Prostate gland (tissue), 2 donors: ENCODE measurements at regions not wholly inside any gene's neighbourhood (a gene's known extent, or its start where the extent isn't known, plus 50 kb on each side); places are given as distances from the start of the nearest gene placed in this dataset.

Source experiments
- DNase-seq: peaks from one replicate; pipeline ENCODE4 v3.0.0-alpha.2; 2019; ENCODE audit warnings: low spot score
- H3K27ac ChIP-seq, 2 donors: fragments of 200-600 bp; sonication (generic); 2 replicates each; pipeline ENCODE4 v1.5.1; 2017 to 2019
- H3K27me3 ChIP-seq: fragments of 200-600 bp; sonication (generic); replicated peaks from 2 replicates; pipeline ENCODE4 v1.5.1; 2019; ENCODE audit not compliant: insufficient read depth
- H3K36me3 ChIP-seq, 2 donors: fragments of 200-600 bp; sonication (generic); 1 replicate in 1 of 2; 2 replicates in 1 of 2; pipeline versions ENCODE4 v1.5.1 to v1.8.1; 2017 to 2019
- H3K4me1 ChIP-seq: fragments of 200-600 bp; sonication (generic); replicated peaks from 2 replicates; pipeline ENCODE4 v1.5.1; 2019
- H3K4me3 ChIP-seq, 2 donors: fragments of 200-600 bp; sonication (generic); 2 replicates each; pipeline ENCODE4 v1.5.1; 2017 to 2019
- H3K9me3 ChIP-seq: fragments of 200-600 bp; sonication (generic); 2 replicates; pipeline ENCODE4 v1.5.1; 2017
- POLR2A ChIP-seq: fragments of 450-650 bp; IDR thresholded peaks from one replicate; pipeline ENCODE4 v1.6.1; 2016; ENCODE audit warnings: antibody characterized with exemption, mild to moderate bottlenecking
- POLR2AphosphoS5 ChIP-seq: sonication (generic); formaldehyde crosslinking; IDR thresholded peaks from one replicate; pipeline ENCODE4 v1.6.1; 2017; ENCODE audit warnings: antibody characterized with exemption
- WGBS: methylation state at CpG from one replicate; pipeline ENCODE4 v1.1.5; 2018; 5-methylcytosine and 5-hydroxymethylcytosine counted together
- intact Hi-C: fragments of 100-400 bp; cut with DNase I; formaldehyde crosslinking; loops from one replicate; pipeline ENCODE4 v1.14.2; 2022
- TF ChIP-seq, protein P1 (sequence below), 4 experiments: fragments of 200-600 bp in 2 of 4; fragments of 450-650 bp in 2 of 4; sonication (generic) in 2 of 4; IDR thresholded peaks; 1 replicate in 3 of 4; 2 replicates in 1 of 4; pipeline ENCODE4 v1.5.1; 2016 to 2019; ENCODE audit warnings: antibody characterized with exemption in 4 of 4, mild to moderate bottlenecking in 2 of 4, moderate library complexity in 2 of 4

DNA sequence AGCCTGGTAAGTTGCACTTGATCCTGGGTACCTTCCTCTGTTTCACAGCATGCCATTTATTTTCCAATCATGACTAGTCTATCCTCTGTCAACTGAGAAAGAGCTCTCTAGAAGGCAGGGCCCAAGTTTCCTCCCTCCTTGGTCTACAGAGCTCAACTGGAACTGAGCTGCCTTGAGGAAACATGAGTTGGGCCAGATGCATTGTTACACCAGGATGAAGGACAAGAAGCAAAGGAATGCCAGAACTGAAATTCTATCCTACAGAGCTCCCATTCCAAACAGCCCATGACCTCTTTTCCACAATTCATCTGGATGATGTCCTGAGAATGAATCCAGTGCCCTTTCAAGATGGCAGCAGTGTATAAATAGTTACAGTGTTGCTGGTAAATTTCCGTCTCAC lies 66.7 kb upstream of the E2F3 start:
- intact Hi-C loops, result no loop called here
- DNase-seq, result no peak
- TF ChIP-seq, protein P1, sequence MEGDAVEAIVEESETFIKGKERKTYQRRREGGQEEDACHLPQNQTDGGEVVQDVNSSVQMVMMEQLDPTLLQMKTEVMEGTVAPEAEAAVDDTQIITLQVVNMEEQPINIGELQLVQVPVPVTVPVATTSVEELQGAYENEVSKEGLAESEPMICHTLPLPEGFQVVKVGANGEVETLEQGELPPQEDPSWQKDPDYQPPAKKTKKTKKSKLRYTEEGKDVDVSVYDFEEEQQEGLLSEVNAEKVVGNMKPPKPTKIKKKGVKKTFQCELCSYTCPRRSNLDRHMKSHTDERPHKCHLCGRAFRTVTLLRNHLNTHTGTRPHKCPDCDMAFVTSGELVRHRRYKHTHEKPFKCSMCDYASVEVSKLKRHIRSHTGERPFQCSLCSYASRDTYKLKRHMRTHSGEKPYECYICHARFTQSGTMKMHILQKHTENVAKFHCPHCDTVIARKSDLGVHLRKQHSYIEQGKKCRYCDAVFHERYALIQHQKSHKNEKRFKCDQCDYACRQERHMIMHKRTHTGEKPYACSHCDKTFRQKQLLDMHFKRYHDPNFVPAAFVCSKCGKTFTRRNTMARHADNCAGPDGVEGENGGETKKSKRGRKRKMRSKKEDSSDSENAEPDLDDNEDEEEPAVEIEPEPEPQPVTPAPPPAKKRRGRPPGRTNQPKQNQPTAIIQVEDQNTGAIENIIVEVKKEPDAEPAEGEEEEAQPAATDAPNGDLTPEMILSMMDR (IDR thresholded peaks at IDR 0.05), result no peak
- TF ChIP-seq POLR2AphosphoS5, result no peak
- TF ChIP-seq POLR2A, result no peak
- H3K4me3 ChIP-seq, result no peak overlapping the region
- H3K27me3 ChIP-seq, result no peaks in the 10 kb centered on the region
- H3K27ac ChIP-seq, result no peak overlapping the region
- H3K36me3 ChIP-seq, result no peaks in the 10 kb centered on the region
- no peaks in the 10 kb centered on the region for H3K9me3 ChIP-seq
- WGBS, result 90% methylated on average over 1 of the region's 1 CpG
- no peaks in the 10 kb centered on the region for H3K4me1 ChIP-seq

DNA sequence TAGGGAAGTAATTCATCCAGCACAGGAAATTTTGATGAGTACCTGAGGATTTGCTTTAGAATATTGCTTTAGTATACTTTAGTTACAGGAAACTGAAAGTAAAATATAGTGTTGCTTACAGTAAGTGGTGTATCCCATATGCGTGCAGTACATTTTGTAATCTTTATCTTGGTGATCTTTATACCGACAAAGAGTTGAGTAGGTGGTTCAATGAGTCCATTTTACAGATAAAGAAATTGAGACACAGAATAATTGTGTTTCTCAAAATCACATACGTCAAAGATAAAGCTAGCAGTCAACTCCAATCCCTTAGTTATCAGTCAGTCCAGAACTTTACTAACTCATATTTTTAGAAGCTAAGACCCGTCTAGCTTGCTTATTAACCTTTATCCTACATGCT lies 65.8 kb upstream of the E2F3 start:
- DNase-seq, result no peak
- H3K4me1 ChIP-seq, result no peaks in the 10 kb centered on the region
- no peaks in the 10 kb centered on the region for H3K9me3 ChIP-seq
- no peak for TF ChIP-seq POLR2A
- TF ChIP-seq, protein P1 (IDR thresholded peaks at IDR 0.05), result no peak
- TF ChIP-seq POLR2AphosphoS5, result no peak
- no peaks in the 10 kb centered on the region for H3K27me3 ChIP-seq
- intact Hi-C loops, result no loop called here
- no peaks in the 10 kb centered on the region for H3K36me3 ChIP-seq
- no peak overlapping the region for H3K4me3 ChIP-seq
- WGBS, result 56% methylated on average over 4 of the region's 4 CpGs
- H3K27ac ChIP-seq, result no peak overlapping the region

DNA sequence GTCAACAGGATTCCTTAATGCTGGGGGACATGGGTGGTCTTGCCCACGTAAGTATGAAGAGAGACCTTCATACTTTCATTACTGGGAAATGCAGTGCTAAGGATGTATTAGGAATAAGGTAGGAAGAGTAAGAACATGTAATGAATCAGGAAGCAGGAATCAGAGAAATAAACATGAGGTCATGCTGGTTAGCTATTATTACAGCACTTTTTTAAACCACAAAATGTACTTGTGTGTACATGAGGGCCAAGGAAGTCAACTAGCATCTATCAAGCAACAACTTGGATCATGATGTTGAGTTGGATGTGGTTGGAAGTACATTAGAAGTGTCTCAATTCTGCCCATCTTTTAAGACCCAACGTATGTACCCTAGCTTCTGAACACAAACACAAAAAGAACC lies 63.5 kb upstream of the E2F3 start:
- TF ChIP-seq POLR2AphosphoS5, result no peak
- no peak for TF ChIP-seq POLR2A
- TF ChIP-seq, protein P1 (IDR thresholded peaks at IDR 0.05), result no peak
- H3K36me3 ChIP-seq, result no peaks in the 10 kb centered on the region
- H3K4me1 ChIP-seq, result no peaks in the 10 kb centered on the region
- intact Hi-C loops, result no loop called here
- no peaks in the 10 kb centered on the region for H3K27me3 ChIP-seq
- no peaks in the 10 kb centered on the region for H3K9me3 ChIP-seq
- DNase-seq, result no peak
- WGBS, result 93% methylated on average over 2 of the region's 2 CpGs
- H3K4me3 ChIP-seq, result no peak overlapping the region
- H3K27ac ChIP-seq, result no peak overlapping the region

DNA sequence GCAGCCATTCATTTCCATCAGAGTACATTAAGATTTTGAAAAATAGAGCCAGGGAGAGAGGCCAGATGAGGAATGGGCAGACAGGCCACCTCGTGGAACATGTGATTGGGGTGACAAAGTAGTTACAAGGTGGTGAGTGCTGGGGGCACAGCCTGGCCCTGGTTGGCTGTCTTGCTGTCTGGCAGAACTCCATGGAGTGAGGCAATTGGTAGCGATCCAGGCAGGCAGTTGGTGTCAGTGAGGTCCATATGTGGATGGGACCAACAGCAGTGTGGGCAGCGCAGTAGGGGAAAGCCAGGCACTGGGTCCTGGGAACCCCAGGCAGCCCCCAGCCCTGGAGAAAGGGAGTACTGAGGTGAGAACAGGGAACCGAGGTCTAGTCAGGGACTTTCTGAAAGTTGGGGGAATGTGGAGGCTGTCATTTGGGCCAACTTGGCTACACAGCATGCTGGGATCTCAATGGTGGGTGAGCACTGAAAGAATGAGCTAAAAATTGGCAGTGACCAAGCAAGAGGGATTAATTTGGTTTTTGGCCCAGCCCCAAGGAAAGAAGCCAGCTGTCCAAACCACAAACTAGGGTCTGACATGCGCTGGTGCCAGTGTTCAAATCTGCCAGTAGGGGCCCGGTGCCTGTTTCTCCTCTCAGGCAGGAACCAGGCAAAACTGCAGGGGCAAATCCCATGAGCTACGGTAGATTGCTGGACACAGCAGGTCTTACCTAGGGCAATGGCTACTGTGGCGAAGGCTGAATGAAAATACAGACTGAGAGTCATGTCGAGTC lies 61.4 kb upstream of the E2F3 start:
- Histone ChIP-seq H3K9me3 (no peaks in the 10 kb centered on the region), H3K4me3 (no peak overlapping the region), H3K27me3 (no peaks in the 10 kb centered on the region), H3K27ac (no peak overlapping the region), H3K36me3 (no peaks in the 10 kb centered on the region), H3K4me1 (no peaks in the 10 kb centered on the region)
- intact Hi-C loops, result no loop called here
- WGBS, result 85% methylated on average over 9 of the region's 9 CpGs
- TF ChIP-seq POLR2A (no peak), POLR2AphosphoS5 (no peak)
- TF ChIP-seq, protein P1 (IDR thresholded peaks at IDR 0.05), result no peak
- no peak for DNase-seq

DNA sequence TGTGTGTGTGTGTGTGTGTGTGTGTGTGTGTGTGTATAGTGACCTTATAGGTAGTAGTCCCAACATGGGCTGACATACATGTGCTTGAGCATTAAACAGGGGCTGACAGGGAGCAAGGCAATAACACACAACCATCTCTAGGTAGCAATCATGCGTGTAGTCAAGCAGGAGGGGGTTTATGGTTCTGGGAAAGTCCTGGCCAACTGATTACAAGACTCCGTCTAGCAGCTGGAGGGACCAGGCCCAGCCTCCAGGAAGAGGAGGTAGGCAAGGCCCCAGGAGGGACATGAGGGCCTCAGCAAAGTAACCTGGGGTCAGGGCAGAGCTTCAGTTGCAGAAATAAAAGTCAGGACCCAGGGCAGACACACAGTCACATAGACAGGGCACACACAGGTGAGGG lies 60.6 kb upstream of the E2F3 start:
- H3K9me3 ChIP-seq, result no peaks in the 10 kb centered on the region
- no peak for DNase-seq
- no peaks in the 10 kb centered on the region for H3K36me3 ChIP-seq
- intact Hi-C loops, result no loop called here
- H3K27ac ChIP-seq, result no peak overlapping the region
- no peaks in the 10 kb centered on the region for H3K4me1 ChIP-seq
- H3K4me3 ChIP-seq, result no peak overlapping the region
- TF ChIP-seq POLR2A, result no peak
- TF ChIP-seq POLR2AphosphoS5, result no peak
- TF ChIP-seq, protein P1 (IDR thresholded peaks at IDR 0.05), result no peak
- WGBS, result 61% methylated on average over 2 of the region's 2 CpGs
- H3K27me3 ChIP-seq, result no peaks in the 10 kb centered on the region
